ENCODE measurements at regions not wholly inside any gene's neighbourhood (a gene's known extent, or its start where the extent isn't known, plus 50 kb on each side); places are given as distances from the start of the nearest gene placed in this dataset.

- TF ChIP-seq CTCF (conservative IDR thresholded peaks at IDR 0.05 in 1 of 2, IDR thresholded peaks at IDR 0.05 in 1 of 2; ENCODE audit: low read depth in 1 of 2, low read length in 2 of 2) (no peak), EZH2 (IDR thresholded peaks at IDR 0.05; ENCODE audit: low read length, missing control alignments) (no peak)
Measured at GRCh38 chr1:198040880-198041279, 115.9 kb upstream of the NEK7 start.

Data from fibroblast of lung (primary cell).